ENCODE measurements at regions not wholly inside any gene's neighbourhood (a gene's known extent, or its start where the extent isn't known, plus 50 kb on each side); places are given as distances from the start of the nearest gene placed in this dataset.

GRCh38 chr21:24131056-24131455 is 1476.2 kb downstream of the MRPL39 start:
- TF ChIP-seq, protein P1, sequence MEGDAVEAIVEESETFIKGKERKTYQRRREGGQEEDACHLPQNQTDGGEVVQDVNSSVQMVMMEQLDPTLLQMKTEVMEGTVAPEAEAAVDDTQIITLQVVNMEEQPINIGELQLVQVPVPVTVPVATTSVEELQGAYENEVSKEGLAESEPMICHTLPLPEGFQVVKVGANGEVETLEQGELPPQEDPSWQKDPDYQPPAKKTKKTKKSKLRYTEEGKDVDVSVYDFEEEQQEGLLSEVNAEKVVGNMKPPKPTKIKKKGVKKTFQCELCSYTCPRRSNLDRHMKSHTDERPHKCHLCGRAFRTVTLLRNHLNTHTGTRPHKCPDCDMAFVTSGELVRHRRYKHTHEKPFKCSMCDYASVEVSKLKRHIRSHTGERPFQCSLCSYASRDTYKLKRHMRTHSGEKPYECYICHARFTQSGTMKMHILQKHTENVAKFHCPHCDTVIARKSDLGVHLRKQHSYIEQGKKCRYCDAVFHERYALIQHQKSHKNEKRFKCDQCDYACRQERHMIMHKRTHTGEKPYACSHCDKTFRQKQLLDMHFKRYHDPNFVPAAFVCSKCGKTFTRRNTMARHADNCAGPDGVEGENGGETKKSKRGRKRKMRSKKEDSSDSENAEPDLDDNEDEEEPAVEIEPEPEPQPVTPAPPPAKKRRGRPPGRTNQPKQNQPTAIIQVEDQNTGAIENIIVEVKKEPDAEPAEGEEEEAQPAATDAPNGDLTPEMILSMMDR (IDR thresholded peaks at IDR 0.05; ENCODE audit: insufficient read depth, low read depth, low read length): no peak
- TF ChIP-seq EZH2 (IDR thresholded peaks at IDR 0.05; ENCODE audit: insufficient read depth, low read length): no peak

Data from astrocyte (in vitro differentiated cells and primary cell).